IMR-90 (cell line): ENCODE measurements at regions not wholly inside any gene's neighbourhood (a gene's known extent, or its start where the extent isn't known, plus 50 kb on each side); places are given as distances from the start of the nearest gene placed in this dataset.
"Not testable (repeated sequence)": the region's sequence is repeated elsewhere in the genome, so short reads cannot be mapped to it uniquely, and the experiment has no call there.

Experiments
- ATAC-seq: fragments of 200-7000 bp; cut with Tn5 transposase; 2 replicates; pipeline ENCODE4 v1.9.1; 2020; ENCODE audit warnings: low read depth, mild to moderate bottlenecking, moderate library complexity
- BruUV-seq: library from RNA; stranded (reverse); fragments of 400-500 nt; replicated peaks from 2 replicates; lab custom pipeline; 2021; lab: Mats Ljungman, UMichigan
- CTCF ChIA-PET: fragments of 300-600 bp; formaldehyde crosslinking; extraction: SDS; loops from one replicate; lab custom pipeline; 2021; ENCODE audit warnings: antibody characterized with exemption; lab: Yijun Ruan, JAX
- POLR2A ChIA-PET: fragments of 300-600 bp; sonication (Branson Sonifier 250); formaldehyde crosslinking; loops from one replicate; lab custom pipeline; 2022; ENCODE audit warnings: antibody characterized with exemption; ENCODE audit not compliant: unreplicated experiment; lab: Charles Lee
- DNase-seq: peaks from one replicate; pipeline ENCODE4 v3.0.0; 2013
- H2AFZ ChIP-seq: replicated peaks from 2 replicates; pipeline ENCODE3; 2013; ENCODE audit warnings: low read length, mild to moderate bottlenecking; ENCODE audit not compliant: poor library complexity
- H2AK5ac ChIP-seq: 2 replicates; pipeline ENCODE4 v1.6.1; 2013; ENCODE audit warnings: low read depth, low read length, inconsistent platforms
- H2AK9ac ChIP-seq: replicated peaks from 2 replicates; pipeline ENCODE3; 2013; ENCODE audit warnings: mild to moderate bottlenecking, low read depth, low read length, moderate library complexity; ENCODE audit not compliant: poor library complexity
- H2BK120ac ChIP-seq: 2 replicates; pipeline ENCODE4 v1.6.1; 2013; ENCODE audit warnings: low read depth, low read length, inconsistent platforms
- H2BK15ac ChIP-seq: 3 replicates; pipeline ENCODE4 v1.6.1; 2013; ENCODE audit warnings: low read depth, low read length, inconsistent platforms
- H2BK20ac ChIP-seq: 2 replicates; pipeline ENCODE4 v1.6.1; 2013; ENCODE audit warnings: low read depth, mild to moderate bottlenecking, inconsistent platforms, low read length, moderate library complexity
- H2BK5ac ChIP-seq: 2 replicates; pipeline ENCODE4 v1.6.1; 2013; ENCODE audit warnings: mild to moderate bottlenecking, low read depth, low read length, inconsistent platforms; ENCODE audit not compliant: poor library complexity, severe bottlenecking
- H3K14ac ChIP-seq: replicated peaks from 2 replicates; pipeline ENCODE4 v1.6.1; 2013; ENCODE audit warnings: low read depth, low read length, inconsistent platforms
- H3K18ac ChIP-seq: 2 replicates; pipeline ENCODE4 v1.6.1; 2013; ENCODE audit warnings: low read depth, low read length, control low read depth
- H3K23ac ChIP-seq: 2 replicates; pipeline ENCODE4 v1.6.1; 2013; ENCODE audit warnings: low read depth, low read length, inconsistent platforms
- H3K27ac ChIP-seq: 2 replicates; pipeline ENCODE4 v1.5.1; 2013; ENCODE audit warnings: mild to moderate bottlenecking, control low read depth, low read length; ENCODE audit not compliant: insufficient read depth
- H3K27me3 ChIP-seq: 2 replicates; pipeline ENCODE4 v1.6.1; 2013; ENCODE audit warnings: low read length; ENCODE audit not compliant: control insufficient read depth, insufficient read depth
- H3K36me3 ChIP-seq: 2 replicates; pipeline ENCODE4 v1.6.1; 2013; ENCODE audit warnings: low read length, mixed read lengths; ENCODE audit not compliant: control insufficient read depth, insufficient read depth
- H3K4ac ChIP-seq: 2 replicates; pipeline ENCODE4 v1.6.1; 2013; ENCODE audit warnings: low read depth, low read length, inconsistent platforms
- H3K4me1 ChIP-seq: 2 replicates; pipeline ENCODE4 v1.6.1; 2013; ENCODE audit warnings: low read length, mixed read lengths; ENCODE audit not compliant: control insufficient read depth, insufficient read depth
- H3K4me2 ChIP-seq: 2 replicates; pipeline ENCODE4 v1.6.1; 2013; ENCODE audit warnings: low read depth, mild to moderate bottlenecking, control low read depth, low read length, moderate library complexity
- H3K4me3 ChIP-seq: 2 replicates; pipeline ENCODE4 v1.5.1; 2013; ENCODE audit warnings: low read depth, mild to moderate bottlenecking, control low read depth, low read length, moderate library complexity; ENCODE audit not compliant: insufficient read depth
- H3K56ac ChIP-seq: 2 replicates; pipeline ENCODE4 v1.6.1; 2013; ENCODE audit warnings: low read length, inconsistent platforms; ENCODE audit not compliant: insufficient read depth; ENCODE audit errors: extremely low read depth
- H3K79me1 ChIP-seq, 2 experiments: 2 replicates each; pipeline ENCODE4 v1.6.1; 2013; ENCODE audit warnings: low read length in 2 of 2, inconsistent platforms in 1 of 2, low read depth in 1 of 2
- H3K9ac ChIP-seq: 2 replicates; pipeline ENCODE4 v1.6.1; 2013; ENCODE audit warnings: low read depth, low read length, control low read depth
- H3K9me1 ChIP-seq: 2 replicates; pipeline ENCODE4 v1.6.1; 2013; ENCODE audit warnings: low read length, inconsistent platforms; ENCODE audit not compliant: insufficient read depth
- H3K9me3 ChIP-seq: 2 replicates; pipeline ENCODE4 v1.6.1; 2013; ENCODE audit warnings: low read length; ENCODE audit not compliant: control insufficient read depth, insufficient read depth
- H4K20me1 ChIP-seq: 2 replicates; pipeline ENCODE4 v1.6.1; 2013; ENCODE audit warnings: low read length, inconsistent platforms; ENCODE audit not compliant: insufficient read depth
- H4K5ac ChIP-seq: 2 replicates; pipeline ENCODE4 v1.6.1; 2013; ENCODE audit warnings: mild to moderate bottlenecking, low read depth, low read length, control low read depth
- H4K8ac ChIP-seq, 2 experiments: 2 replicates each; pipeline ENCODE4 v1.6.1; 2013; ENCODE audit warnings: low read depth in 2 of 2, low read length in 2 of 2, control low read depth in 1 of 2, inconsistent platforms in 1 of 2
- H4K91ac ChIP-seq: 2 replicates; pipeline ENCODE4 v1.6.1; 2013; ENCODE audit warnings: low read depth, low read length, inconsistent platforms; ENCODE audit not compliant: insufficient read depth
- CEBPB ChIP-seq: IDR thresholded peaks from 2 replicates; pipeline ENCODE4 v1.6.1; 2012; ENCODE audit warnings: low read depth, low read length, improper control_type of control experiment
- RAD21 ChIP-seq: IDR thresholded peaks from 2 replicates; pipeline ENCODE4 v1.6.1; 2012; ENCODE audit warnings: low read length, improper control_type of control experiment
- WGBS, 2 experiments: methylation state at CpG; one replicate each; pipeline versions ENCODE4 v1.1.5 to v1.1.7; 2013; ENCODE audit warnings: missing lambda C conversion rate in 2 of 2; ENCODE audit not compliant: insufficient read length in 1 of 2; ENCODE audit errors: extremely low coverage in 2 of 2; 5-methylcytosine and 5-hydroxymethylcytosine counted together
- dilution Hi-C: fragments of 300-500 bp; cut with HindIII; formaldehyde crosslinking; loops from one replicate; pipeline ENCODE4 v1.14.3; 2018; ENCODE audit warnings: low sequenced_read_pairs; ENCODE audit not compliant: unreplicated experiment
- in situ Hi-C: fragments of 300-500 bp; cut with MboI; formaldehyde crosslinking; loops from 3 replicates; pipeline ENCODE4 v1.14.3; 2019; ENCODE audit warnings: low sequenced_read_pairs, inconsistent platforms, mixed read lengths
- intact Hi-C: fragments of 100-400 bp; cut with micrococcal nuclease; formaldehyde crosslinking; loops from 2 replicates; pipeline ENCODE4 v1.10.0; 2022
- TF ChIP-seq, protein P1 (sequence below): conservative IDR thresholded peaks from 2 replicates; pipeline ENCODE4 v1.5.1; 2012; ENCODE audit warnings: mild to moderate bottlenecking, low read depth, low read length, improper control_type of control experiment

DNA sequence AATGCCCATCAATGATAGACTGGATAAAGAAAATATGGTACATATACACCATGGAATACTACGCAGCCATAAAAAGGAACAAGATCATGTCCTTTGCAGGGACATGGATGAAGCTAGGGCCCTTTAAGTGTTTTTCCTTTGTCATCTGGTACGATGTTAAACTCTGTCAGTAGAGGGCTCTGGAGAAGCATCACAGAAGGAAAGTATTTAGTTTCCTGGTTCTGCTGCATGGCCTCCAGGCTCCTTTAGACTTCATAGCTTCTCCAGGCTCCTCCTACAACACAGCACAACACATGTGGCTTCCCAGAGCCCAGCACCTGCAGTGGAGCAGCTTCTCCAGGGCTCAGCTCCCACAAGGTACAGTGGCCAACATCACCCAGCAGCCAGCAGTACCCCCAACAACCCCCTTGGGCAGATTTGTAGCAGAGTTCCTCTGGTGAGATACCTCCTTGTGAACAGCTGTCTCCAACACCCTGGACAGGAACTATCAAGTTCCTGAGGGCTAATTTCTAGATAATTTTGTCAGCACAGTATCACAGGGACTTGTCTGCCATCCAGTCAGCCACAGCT is 63.4 kb downstream of the KCTD12 start:
- Histone ChIP-seq H3K36me3 (no peaks in the 10 kb centered on the region), H4K91ac (no peak overlapping the region), H3K4me1 (peaks cover 4% of the 10 kb centered on the region; the same call in 1 of the 2 replicates), H3K9ac (no peak overlapping the region), H3K9me1 (no peaks in the 10 kb centered on the region), H2AK5ac (no peak overlapping the region), H2AK9ac (no peak overlapping the region), H3K18ac (no peak overlapping the region), H2BK120ac (no peak overlapping the region), H3K4me3 (no peak overlapping the region), H2AFZ (no peak overlapping the region), H2BK15ac (no peak overlapping the region), H3K79me1 (no peaks in the 10 kb centered on the region), H3K14ac (no peak overlapping the region), H4K5ac (no peak overlapping the region), H3K23ac (no peak overlapping the region), H3K27ac (no peak overlapping the region), H3K56ac (no peak overlapping the region), H4K8ac (no peak overlapping the region), H3K9me3 (no peaks in the 10 kb centered on the region), H2BK20ac (no peak overlapping the region), H2BK5ac (no peak overlapping the region), H3K4me2 (no peak overlapping the region), H3K27me3 (peaks cover 4% of the 10 kb centered on the region), H4K20me1 (no peaks in the 10 kb centered on the region), H3K4ac (no peak overlapping the region)
- ChIA-PET CTCF (interaction anchor here (0.6 to 1.1 kb wide), 6 partner anchors 24 to 155 kb away, joined by 3 to 7 read pairs (median 3); no protein-coding TSS in a partner anchor), POLR2A (no interaction called here)
- intact Hi-C loops (no loop called here), in situ Hi-C loops (no loop called here), dilution Hi-C loops (no loop called here)
- BruUV-seq: no TSS peak
- no CpG with 5 or more reads among the region's 2 CpGs for WGBS, 2 experiments
- DNase-seq (peak; percentile 34), ATAC-seq (peak; percentile 59; the same call in 1 of the 2 replicates)
- peak; percentile 9; the same call in 1 of the 2 replicates for TF ChIP-seq RAD21
- no peak for TF ChIP-seq CEBPB
- TF ChIP-seq, protein P1, sequence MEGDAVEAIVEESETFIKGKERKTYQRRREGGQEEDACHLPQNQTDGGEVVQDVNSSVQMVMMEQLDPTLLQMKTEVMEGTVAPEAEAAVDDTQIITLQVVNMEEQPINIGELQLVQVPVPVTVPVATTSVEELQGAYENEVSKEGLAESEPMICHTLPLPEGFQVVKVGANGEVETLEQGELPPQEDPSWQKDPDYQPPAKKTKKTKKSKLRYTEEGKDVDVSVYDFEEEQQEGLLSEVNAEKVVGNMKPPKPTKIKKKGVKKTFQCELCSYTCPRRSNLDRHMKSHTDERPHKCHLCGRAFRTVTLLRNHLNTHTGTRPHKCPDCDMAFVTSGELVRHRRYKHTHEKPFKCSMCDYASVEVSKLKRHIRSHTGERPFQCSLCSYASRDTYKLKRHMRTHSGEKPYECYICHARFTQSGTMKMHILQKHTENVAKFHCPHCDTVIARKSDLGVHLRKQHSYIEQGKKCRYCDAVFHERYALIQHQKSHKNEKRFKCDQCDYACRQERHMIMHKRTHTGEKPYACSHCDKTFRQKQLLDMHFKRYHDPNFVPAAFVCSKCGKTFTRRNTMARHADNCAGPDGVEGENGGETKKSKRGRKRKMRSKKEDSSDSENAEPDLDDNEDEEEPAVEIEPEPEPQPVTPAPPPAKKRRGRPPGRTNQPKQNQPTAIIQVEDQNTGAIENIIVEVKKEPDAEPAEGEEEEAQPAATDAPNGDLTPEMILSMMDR: peak; percentile 25; the same call in 1 of the 2 replicates

DNA sequence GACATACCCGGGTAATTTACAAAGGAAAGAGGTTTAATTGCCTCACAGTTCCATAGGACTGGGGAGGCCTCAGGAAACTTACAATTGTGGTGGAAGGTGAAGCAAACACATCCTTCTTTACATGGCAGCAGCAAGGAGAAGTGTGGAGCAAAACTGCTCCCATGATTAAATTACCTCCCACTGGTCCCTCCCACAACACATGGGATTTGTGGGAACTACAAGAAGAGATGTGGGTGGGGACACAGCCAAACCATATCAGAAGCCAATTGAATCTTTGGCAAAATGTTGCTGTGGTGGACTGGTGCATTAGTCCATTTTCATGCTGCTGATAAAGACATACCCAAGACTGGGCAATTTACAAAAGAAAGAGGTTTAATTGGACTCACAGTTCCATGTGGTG is 65.0 kb downstream of the KCTD12 start:
- H4K8ac ChIP-seq, CTCF ChIA-PET, BruUV-seq, H2BK15ac ChIP-seq, H4K91ac ChIP-seq, H4K20me1 ChIP-seq, H3K4me3 ChIP-seq, H3K23ac ChIP-seq, H2BK5ac ChIP-seq, H2BK120ac ChIP-seq, H2AFZ ChIP-seq, H3K27ac ChIP-seq, H3K14ac ChIP-seq, H3K79me1 ChIP-seq, POLR2A ChIA-PET, dilution Hi-C loops, H2BK20ac ChIP-seq, H3K9me1 ChIP-seq, H3K4me1 ChIP-seq, in situ Hi-C loops, H3K36me3 ChIP-seq, intact Hi-C loops, H3K9ac ChIP-seq, H3K56ac ChIP-seq, DNase-seq, H3K27me3 ChIP-seq, H3K9me3 ChIP-seq, H3K4ac ChIP-seq, H2AK5ac ChIP-seq, H3K18ac ChIP-seq, H3K4me2 ChIP-seq, H4K5ac ChIP-seq, H2AK9ac ChIP-seq, ATAC-seq: not testable (repeated sequence)
- WGBS, 2 experiments: no CpG with 5 or more reads among the region's 1 CpG
